ENCODE measurements at regions not wholly inside any gene's neighbourhood (a gene's known extent, or its start where the extent isn't known, plus 50 kb on each side); places are given as distances from the start of the nearest gene placed in this dataset.
"Not testable (repeated sequence)": the region's sequence is repeated elsewhere in the genome, so short reads cannot be mapped to it uniquely, and the experiment has no call there.

GRCh38 chr13:44149231-44149630 is 224.4 kb upstream of the SERP2 start:
- DNase-seq (ENCODE audit: low spot score): not testable (repeated sequence)

GRCh38 chr13:44149821-44150220 is 223.8 kb upstream of the SERP2 start:
- DNase-seq (ENCODE audit: low spot score): no peak

GRCh38 chr13:44151474-44151873 is 222.2 kb upstream of the SERP2 start:
- no peak for DNase-seq (ENCODE audit: low spot score)

- DNase-seq (ENCODE audit: low spot score): no peak
Observed at GRCh38 chr13:44153496-44153895, 220.1 kb upstream of the SERP2 start.

- DNase-seq (ENCODE audit: low spot score): peak; percentile 72
Observed at GRCh38 chr13:44155422-44156293, 218.0 kb upstream of the SERP2 start.

- DNase-seq (ENCODE audit: low spot score): no peak
Observed at GRCh38 chr13:44156294-44156658, 217.3 kb upstream of the SERP2 start.

DNA sequence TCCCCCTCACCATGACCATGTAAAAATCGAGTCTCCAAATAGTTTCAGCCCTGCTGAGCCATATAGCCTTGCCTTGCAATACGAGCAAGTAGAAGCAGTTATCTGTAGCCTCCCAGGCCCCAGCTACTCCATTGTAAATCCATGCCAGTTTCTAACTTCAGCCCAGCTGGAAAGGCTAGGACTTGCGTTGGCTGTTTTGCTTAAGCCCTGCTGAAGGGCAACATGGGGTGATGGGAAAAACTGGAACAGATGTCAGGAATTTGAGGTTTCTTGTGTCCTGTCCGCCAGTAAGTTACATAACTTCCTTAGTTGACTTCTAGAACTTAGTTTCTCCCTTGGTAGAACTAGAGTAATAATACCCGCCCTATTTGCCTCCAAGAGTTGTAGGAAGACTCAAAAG is 216.0 kb upstream of the SERP2 start:
- DNase-seq (ENCODE audit: low spot score): no peak

DNA sequence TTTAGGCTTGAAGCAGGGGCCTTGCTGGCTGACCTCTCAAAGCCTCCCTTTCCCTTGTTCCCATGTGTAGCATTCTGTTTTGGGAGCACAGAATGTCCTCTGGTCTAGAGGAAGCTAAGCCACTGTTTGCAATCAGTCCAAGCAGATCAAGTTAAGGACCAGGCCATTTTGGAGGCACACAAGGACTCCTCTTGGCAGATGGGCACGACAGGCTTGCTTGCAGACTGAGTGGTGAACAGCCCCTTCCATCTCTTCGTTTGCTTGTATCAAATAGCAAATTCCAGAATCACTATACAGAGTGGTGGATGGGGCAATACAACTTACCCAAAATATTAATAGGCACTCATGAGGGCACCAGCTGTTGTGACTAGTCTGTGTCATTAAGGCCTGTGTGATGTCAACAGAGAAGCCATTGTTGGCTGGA is 215.5 kb upstream of the SERP2 start:
- DNase-seq (ENCODE audit: low spot score): no peak

GRCh38 chr13:44158881-44159632 is 214.6 kb upstream of the SERP2 start:
- DNase-seq (ENCODE audit: low spot score): no peak

GRCh38 chr13:44159633-44160279 is 213.9 kb upstream of the SERP2 start:
- no peak for DNase-seq (ENCODE audit: low spot score)

GRCh38 chr13:44160591-44161191 is 212.9 kb upstream of the SERP2 start:
- DNase-seq (ENCODE audit: low spot score): peak; percentile 70

DNA sequence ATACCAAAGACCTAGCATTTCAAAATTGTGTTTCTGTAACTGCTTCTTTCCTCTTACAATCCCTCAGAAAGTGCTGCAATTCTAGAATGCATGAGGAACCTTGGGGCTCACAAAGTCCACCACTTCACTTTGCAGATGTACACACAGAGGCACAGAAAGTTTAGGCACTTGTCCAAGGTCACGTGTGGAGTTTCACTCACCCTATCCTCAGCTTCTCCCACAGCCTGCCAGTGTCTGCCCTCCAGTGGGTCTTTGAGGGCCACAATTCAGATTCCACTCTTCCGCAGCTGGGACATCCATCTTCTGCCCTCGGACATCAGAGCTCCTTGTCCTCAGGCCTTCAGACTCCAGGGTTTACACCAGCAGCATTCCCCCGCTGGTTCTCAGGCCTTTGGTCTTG is 210.5 kb upstream of the SERP2 start:
- DNase-seq (ENCODE audit: low spot score): no peak

- DNase-seq (ENCODE audit: low spot score): no peak
Observed at GRCh38 chr13:44165221-44165888, 208.3 kb upstream of the SERP2 start.

- DNase-seq (ENCODE audit: low spot score): no peak
Observed at GRCh38 chr13:44165889-44166496, 207.6 kb upstream of the SERP2 start.

GRCh38 chr13:44169018-44169911 is 204.4 kb upstream of the SERP2 start:
- DNase-seq (ENCODE audit: low spot score): no peak

- no peak for DNase-seq (ENCODE audit: low spot score)
Observed at GRCh38 chr13:44170731-44171130, 202.9 kb upstream of the SERP2 start.

DNA sequence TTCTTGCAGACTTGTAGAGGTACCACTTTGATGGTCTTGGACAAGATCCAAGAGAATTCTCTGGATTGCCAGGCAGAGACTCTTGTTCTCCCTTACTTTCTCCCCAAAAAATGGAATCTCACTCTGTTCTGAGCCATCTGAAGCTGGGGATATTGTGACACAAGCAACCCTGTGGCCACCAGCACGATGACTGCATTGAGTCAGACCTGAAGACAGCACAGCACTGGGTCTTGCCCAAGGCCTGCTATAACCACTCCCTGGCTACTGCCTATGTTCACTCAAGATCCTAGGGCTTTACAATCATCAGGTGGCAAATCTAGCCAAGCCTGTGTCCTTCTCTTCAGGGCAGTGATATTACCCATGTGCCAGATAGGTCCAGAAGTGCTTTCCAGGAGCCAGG is 202.5 kb upstream of the SERP2 start:
- DNase-seq (ENCODE audit: low spot score): no peak

- no peak for DNase-seq (ENCODE audit: low spot score)
Observed at GRCh38 chr13:44171861-44172260, 201.8 kb upstream of the SERP2 start.

GRCh38 chr13:44172281-44172810 is 201.3 kb upstream of the SERP2 start:
- no peak for DNase-seq (ENCODE audit: low spot score)
